HG02981 (cell line): ENCODE measurements at regions not wholly inside any gene's neighbourhood (a gene's known extent, or its start where the extent isn't known, plus 50 kb on each side); places are given as distances from the start of the nearest gene placed in this dataset.

Experiments used
- ATAC-seq: cut with Tn5 transposase; IDR thresholded peaks from one replicate; pipeline ENCODE4 v1.9.1; 2021; ENCODE audit warnings: mild to moderate bottlenecking, moderate library complexity; ENCODE audit not compliant: unreplicated experiment

GRCh38 chr5:13569090-13569715 lies 375.3 kb downstream of the DNAH5 start:
- no peak for ATAC-seq

GRCh38 chr5:13567819-13568218 lies 376.7 kb downstream of the DNAH5 start:
- ATAC-seq, result no peak

- no peak for ATAC-seq
Measured at GRCh38 chr5:13566871-13567339, 377.6 kb downstream of the DNAH5 start.

GRCh38 chr5:13558408-13558807 lies 386.1 kb downstream of the DNAH5 start:
- no peak for ATAC-seq

- no peak for ATAC-seq
Measured at GRCh38 chr5:13553896-13554295, 390.6 kb downstream of the DNAH5 start.

GRCh38 chr5:13552361-13552760 lies 392.1 kb downstream of the DNAH5 start:
- ATAC-seq, result no peak

GRCh38 chr5:13551645-13552044 lies 392.8 kb downstream of the DNAH5 start:
- ATAC-seq, result no peak

- ATAC-seq, result no peak
Measured at GRCh38 chr5:13540168-13540750, 404.2 kb downstream of the DNAH5 start.

GRCh38 chr5:13536933-13537332 lies 407.6 kb downstream of the DNAH5 start:
- no peak for ATAC-seq

- ATAC-seq, result no peak
Measured at GRCh38 chr5:13533833-13534232, 410.7 kb downstream of the DNAH5 start.

GRCh38 chr5:13529300-13529699 lies 415.2 kb downstream of the DNAH5 start:
- no peak for ATAC-seq

GRCh38 chr5:13524936-13525335 lies 419.6 kb downstream of the DNAH5 start:
- no peak for ATAC-seq

- ATAC-seq, result no peak
Measured at GRCh38 chr5:13519131-13519530, 425.4 kb downstream of the DNAH5 start.

GRCh38 chr5:13516195-13516594 lies 428.3 kb downstream of the DNAH5 start:
- ATAC-seq, result no peak

- no peak for ATAC-seq
Measured at GRCh38 chr5:13511442-13511841, 433.0 kb downstream of the DNAH5 start.

- ATAC-seq, result no peak
Measured at GRCh38 chr5:13510616-13511015, 433.9 kb downstream of the DNAH5 start.

- ATAC-seq, result no peak
Measured at GRCh38 chr5:13508559-13508958, 435.9 kb downstream of the DNAH5 start.

- ATAC-seq, result no peak
Measured at GRCh38 chr5:13505326-13505725, 439.2 kb downstream of the DNAH5 start.

GRCh38 chr5:13503017-13503416 lies 441.5 kb downstream of the DNAH5 start:
- no peak for ATAC-seq

GRCh38 chr5:13501176-13501575 lies 443.3 kb downstream of the DNAH5 start:
- ATAC-seq, result no peak

- no peak for ATAC-seq
Measured at GRCh38 chr5:13498279-13498678, 446.2 kb downstream of the DNAH5 start.

GRCh38 chr5:13488254-13488931 lies 456.1 kb downstream of the DNAH5 start:
- ATAC-seq, result no peak
